WTC11 (cell line): ENCODE measurements at regions not wholly inside any gene's neighbourhood (a gene's known extent, or its start where the extent isn't known, plus 50 kb on each side); places are given as distances from the start of the nearest gene placed in this dataset.
"Not testable (repeated sequence)": the region's sequence is repeated elsewhere in the genome, so short reads cannot be mapped to it uniquely, and the experiment has no call there.

ENCODE experiments used
- ATAC-seq: fragments of 200-7000 bp; cut with Tn5 transposase; 2 replicates; pipeline ENCODE4 v1.10.0; 2021; ENCODE audit warnings: mild to moderate bottlenecking, moderate library complexity
- CTCF ChIA-PET: fragments of 300-600 bp; sonication (Branson Sonifier 250); formaldehyde crosslinking; loops from one replicate; lab custom pipeline; 2021; ENCODE audit warnings: antibody characterized with exemption; lab: Charles Lee
- POLR2A ChIA-PET: fragments of 350-600 bp; sonication (Branson Sonifier 250); formaldehyde crosslinking; loops from one replicate; lab custom pipeline; 2021; ENCODE audit warnings: antibody characterized with exemption; lab: Charles Lee
- DNase-seq: peaks from one replicate; pipeline ENCODE4 v3.0.0; 2021; ENCODE audit warnings: low spot score
- H3K27ac Mint-ChIP-seq: 2 replicates; pipeline ENCODE4 v1.8.0; 2021; ENCODE audit warnings: mixed read lengths
- H3K27me3 Mint-ChIP-seq: 2 replicates; pipeline ENCODE4 v1.8.0; 2021; ENCODE audit warnings: low read depth, mild to moderate bottlenecking, moderate library complexity, mixed read lengths
- H3K36me3 Mint-ChIP-seq: 2 replicates; pipeline ENCODE4 v1.8.0; 2021; ENCODE audit warnings: mixed read lengths
- H3K4me1 Mint-ChIP-seq: 2 replicates; pipeline ENCODE4 v1.8.0; 2022; ENCODE audit warnings: mixed read lengths
- H3K4me3 Mint-ChIP-seq: 2 replicates; pipeline ENCODE4 v1.8.0; 2021; ENCODE audit warnings: mild to moderate bottlenecking, moderate library complexity, mixed read lengths
- H3K9me3 Mint-ChIP-seq: 2 replicates; pipeline ENCODE4 v1.8.0; 2021; ENCODE audit warnings: mixed read lengths
- AFF4 ChIP-seq: sonication (generic); formaldehyde crosslinking; IDR thresholded peaks from 2 replicates; pipeline ENCODE4 v1.8.1; 2023; ENCODE audit warnings: mild to moderate bottlenecking, missing genetic modification reagents, borderline replicate concordance
- CBFB ChIP-seq: sonication (generic); formaldehyde crosslinking; IDR thresholded peaks from 2 replicates; pipeline ENCODE4 v1.8.1; 2022; ENCODE audit warnings: mild to moderate bottlenecking, low read depth, missing genetic modification reagents
- CDX4 ChIP-seq: fragments of 250-450 bp; sonication (Bioruptor Pico); IDR thresholded peaks from 2 replicates; pipeline ENCODE4 v1.9.0; 2021; ENCODE audit warnings: moderate library complexity, mild to moderate bottlenecking, inconsistent platforms, borderline replicate concordance
- CTCF ChIP-seq: fragments of 200-600 bp; IDR thresholded peaks from 2 replicates; pipeline ENCODE4 v1.8.0; 2022; ENCODE audit warnings: antibody characterized with exemption
- ELF4 ChIP-seq: sonication (generic); formaldehyde crosslinking; IDR thresholded peaks from 2 replicates; pipeline ENCODE4 v1.8.1; 2022; ENCODE audit warnings: low read depth, mild to moderate bottlenecking, moderate library complexity, missing genetic modification reagents
- ESRRA ChIP-seq: sonication (generic); formaldehyde crosslinking; IDR thresholded peaks from 2 replicates; pipeline ENCODE4 v1.8.1; 2022; ENCODE audit warnings: mild to moderate bottlenecking, missing genetic modification reagents, borderline replicate concordance
- FOXJ3 ChIP-seq: sonication (generic); formaldehyde crosslinking; IDR thresholded peaks from 2 replicates; pipeline ENCODE4 v1.9.0; 2021; ENCODE audit warnings: missing genetic modification reagents, mild to moderate bottlenecking, borderline replicate concordance
- FOXK1 ChIP-seq: sonication (generic); formaldehyde crosslinking; IDR thresholded peaks from 2 replicates; pipeline ENCODE4 v1.8.0; 2022; ENCODE audit warnings: mild to moderate bottlenecking, moderate library complexity, missing genetic modification reagents
- GRHL2 ChIP-seq: fragments of 250-450 bp; sonication (Bioruptor Pico); IDR thresholded peaks from 2 replicates; pipeline ENCODE4 v1.8.0; 2022; ENCODE audit warnings: mild to moderate bottlenecking, moderate library complexity; ENCODE audit not compliant: insufficient replicate concordance, severe bottlenecking
- HMGA2 ChIP-seq: fragments of 250-450 bp; sonication (Bioruptor Pico); IDR thresholded peaks from 2 replicates; pipeline ENCODE4 v1.4.0; 2021; ENCODE audit warnings: mild to moderate bottlenecking, moderate library complexity
- MAX ChIP-seq: sonication (generic); formaldehyde crosslinking; IDR thresholded peaks from 2 replicates; pipeline ENCODE4 v1.8.0; 2022; ENCODE audit warnings: mild to moderate bottlenecking, missing genetic modification reagents
- NFE2L1 ChIP-seq: sonication (generic); formaldehyde crosslinking; IDR thresholded peaks from 2 replicates; pipeline ENCODE4 v1.8.1; 2023; ENCODE audit warnings: missing genetic modification reagents
- NFYB ChIP-seq: sonication (generic); formaldehyde crosslinking; conservative IDR thresholded peaks from 2 replicates; pipeline ENCODE4 v1.8.0; 2022; ENCODE audit warnings: low read depth, missing genetic modification reagents
- PRRX2 ChIP-seq: fragments of 250-450 bp; sonication (Bioruptor Pico); IDR thresholded peaks from 2 replicates; pipeline ENCODE4 v1.8.0; 2021; ENCODE audit warnings: mild to moderate bottlenecking
- RELA ChIP-seq: sonication (generic); formaldehyde crosslinking; IDR thresholded peaks from 2 replicates; pipeline ENCODE4 v1.8.1; 2022; ENCODE audit warnings: missing genetic modification reagents, mild to moderate bottlenecking, borderline replicate concordance
- SMAD4 ChIP-seq: sonication (generic); formaldehyde crosslinking; IDR thresholded peaks from 2 replicates; pipeline ENCODE4 v1.8.0; 2022; ENCODE audit warnings: mild to moderate bottlenecking, missing genetic modification reagents
- SOX15 ChIP-seq: fragments of 250-450 bp; sonication (Bioruptor Pico); IDR thresholded peaks from 2 replicates; pipeline ENCODE4 v1.9.0; 2021; ENCODE audit warnings: mild to moderate bottlenecking
- ZNF232 ChIP-seq: sonication (generic); formaldehyde crosslinking; IDR thresholded peaks from 2 replicates; pipeline ENCODE4 v1.8.0; 2022; ENCODE audit warnings: mild to moderate bottlenecking, missing genetic modification reagents
- ZNF317 ChIP-seq: sonication (generic); formaldehyde crosslinking; IDR thresholded peaks from 2 replicates; pipeline ENCODE4 v1.8.1; 2023; ENCODE audit warnings: low read depth, mild to moderate bottlenecking, moderate library complexity, missing genetic modification reagents, borderline replicate concordance
- ZNF396 ChIP-seq: fragments of 250-450 bp; sonication (Bioruptor Pico); IDR thresholded peaks from 2 replicates; pipeline ENCODE4 v1.8.0; 2021; ENCODE audit warnings: mild to moderate bottlenecking, moderate library complexity, borderline replicate concordance
- ZNF425 ChIP-seq: fragments of 250-450 bp; sonication (Bioruptor Pico); conservative IDR thresholded peaks from 2 replicates; pipeline ENCODE4 v1.9.0; 2021; ENCODE audit warnings: mild to moderate bottlenecking

GRCh38 chr9:24189986-24190385 lies 355.7 kb downstream of the IZUMO3 start:
- Mint-ChIP-seq H3K4me1 (no peaks in the 10 kb centered on the region), H3K27ac (no peak overlapping the region), H3K36me3 (peaks cover 5% of the 10 kb centered on the region), H3K4me3 (no peak overlapping the region), H3K27me3 (no peaks in the 10 kb centered on the region), H3K9me3 (peaks cover 37% of the 10 kb centered on the region)
- TF ChIP-seq FOXJ3 (CRISPR knock-in tag) = no peak
- TF ChIP-seq MAX (CRISPR knock-in tag) = no peak
- no peak for TF ChIP-seq RELA
- ATAC-seq (no peak), DNase-seq (no peak)
- POLR2A ChIA-PET = no interaction called here
- CTCF ChIA-PET = no interaction called here

- H3K27me3 Mint-ChIP-seq, CTCF ChIA-PET, DNase-seq, H3K4me1 Mint-ChIP-seq, H3K4me3 Mint-ChIP-seq, POLR2A ChIA-PET, H3K27ac Mint-ChIP-seq, ATAC-seq: not testable (repeated sequence)
- Mint-ChIP-seq H3K36me3 (peaks cover 60% of the 10 kb centered on the region), H3K9me3 (peaks cover 81% of the 10 kb centered on the region)
Measured at GRCh38 chr9:24180572-24180971, 354.5 kb upstream of the ELAVL2 start.

- no peaks in the 10 kb centered on the region for H3K36me3 Mint-ChIP-seq
Measured at GRCh38 chr9:24144796-24145195, 318.8 kb upstream of the ELAVL2 start.

More at GRCh38 chr9:24144796-24145195, 318.8 kb upstream of the ELAVL2 start:
- CTCF ChIA-PET = no interaction called here
- no peak for DNase-seq
- Mint-ChIP-seq H3K9me3 (0 out of 2 replicates have a peak, but pooled peaks cover under 1% of the 10 kb centered on the region), H3K4me1 (0 out of 2 replicates have a peak, but pooled peaks cover 3% of the 10 kb centered on the region)
- TF ChIP-seq GRHL2 (CRISPR knock-in tag) (no peak), ZNF317 (no peak), CDX4 (no peak), ZNF396 (CRISPR knock-in tag) (no peak), ZNF232 (CRISPR knock-in tag) (no peak), SMAD4 (CRISPR knock-in tag) (no peak), PRRX2 (no peak), FOXK1 (CRISPR knock-in tag) (no peak), RELA (no peak), ESRRA (CRISPR knock-in tag) (no peak), CTCF (no peak), CBFB (CRISPR knock-in tag) (no peak), NFYB (CRISPR knock-in tag) (no peak), ELF4 (CRISPR knock-in tag) (no peak), SOX15 (CRISPR knock-in tag) (no peak), AFF4 (CRISPR knock-in tag) (no peak), HMGA2 (CRISPR knock-in tag) (no peak), ZNF425 (CRISPR knock-in tag) (no peak), NFE2L1 (no peak)
- TF ChIP-seq, all 79 proteins: peak for 0
- Mint-ChIP-seq H3K27me3 (no peaks in the 10 kb centered on the region), H3K4me3 (no peak overlapping the region), H3K27ac (no peak overlapping the region)
- POLR2A ChIA-PET = no interaction called here
- ATAC-seq = no peak
